Heart right ventricle (tissue), 16 donors: ENCODE measurements at regions not wholly inside any gene's neighbourhood (a gene's known extent, or its start where the extent isn't known, plus 50 kb on each side); places are given as distances from the start of the nearest gene placed in this dataset.

Experiments used
- ATAC-seq, 8 donors: fragments of 200-7000 bp; cut with Tn5 transposase; one replicate each; pipeline ENCODE4 v1.9.1; 2020; ENCODE audit warnings: mild to moderate bottlenecking in 8 of 8, moderate library complexity in 8 of 8, moderate number of reproducible peaks in 1 of 8
- DNase-seq, 2 donors: peaks; one replicate each; pipeline ENCODE4 v3.0.0-alpha.2; 2020
- H3K27ac ChIP-seq, 10 donors: fragments of 200-600 bp; sonication (generic) in 2 of 10; one replicate each; pipeline versions ENCODE4 v1.5.0 to v1.8.0; 2020 to 2022; ENCODE audit warnings: mild to moderate bottlenecking in 3 of 10
- H3K27me3 ChIP-seq, 7 donors: fragments of 200-600 bp; one replicate each; pipeline ENCODE4 v1.8.0; 2021 to 2022; ENCODE audit warnings: mild to moderate bottlenecking in 2 of 7
- H3K36me3 ChIP-seq, 9 donors: fragments of 200-600 bp; sonication (generic) in 1 of 9; one replicate each; pipeline versions ENCODE4 v1.5.0 to v1.8.0; 2020 to 2022; ENCODE audit warnings: mild to moderate bottlenecking in 2 of 9
- H3K4me1 ChIP-seq, 9 donors: fragments of 200-600 bp; sonication (generic) in 1 of 9; one replicate each; pipeline versions ENCODE4 v1.5.0 to v1.8.0; 2020 to 2022; ENCODE audit warnings: mild to moderate bottlenecking in 4 of 9
- H3K4me3 ChIP-seq, 10 donors: fragments of 200-600 bp; sonication (generic) in 2 of 10; one replicate each; pipeline versions ENCODE4 v1.5.0 to v1.8.0; 2020 to 2022; ENCODE audit warnings: mild to moderate bottlenecking in 7 of 10, moderate library complexity in 2 of 10
- H3K9me3 ChIP-seq, 11 donors: fragments of 200-600 bp in 10 of 11; sonication (generic) in 2 of 11; one replicate each; pipeline versions ENCODE4 v1.5.0 to v1.8.0; 2013 to 2022; ENCODE audit warnings: mild to moderate bottlenecking in 2 of 11, control low read depth in 1 of 11, moderate library complexity in 1 of 11
- CTCF ChIP-seq, 9 donors: fragments of 200-600 bp; sonication (generic) in 2 of 9; IDR thresholded peaks; one replicate each; pipeline versions ENCODE4 v1.5.0 to v1.8.0; 2021 to 2022; ENCODE audit warnings: antibody characterized with exemption in 9 of 9, mild to moderate bottlenecking in 5 of 9, moderate library complexity in 1 of 9
- WGBS, 2 donors: extraction: QIAGEN DNeasy Blood & Tissue Kit; methylation state at CpG; one replicate each; pipeline ENCODE4 v1.1.7; 2013; ENCODE audit warnings: inconsistent platforms in 1 of 2; 5-methylcytosine and 5-hydroxymethylcytosine counted together
- intact Hi-C, 10 donors: fragments of 100-400 bp; cut with DNase I; formaldehyde crosslinking; loops; one replicate each; pipeline versions ENCODE4 v1.11.1 to v1.14.2; 2022
- donor health status: Arrhythmogenic right ventricular cardiomyopathy.
- donor health status: ischemic (EF 13 %, LVEDD 7.1; RV severe dilation, severe dysfunction).
- donor health status: healthy with polysubstance abuse.
- donor health status: DM: no; HTN: yes; CAD: no.
- donor health status: DM: no; HTN: no; CAD: no.
- donor health status: ischemic (EF 25% LVEDD 6.9; RV normal size, moderate dysfunction).
- donor health status: ischemic (EF 25% LVEDD 5.7; RV mildly dilated, moderate dysfunction).
- donor health status: healthy.
- donor health status: DM: yes; HTN: yes; CAD: no.
- donor health status: Ischemic cardiomyopathy.
- donor health status: ischemic (EF 35%, LVEDD 5.7; RV mildly dilated, moderate dysfunction).
- donor health status: nonischemic (EF 11% LVEDD 7.7; RV severe dilation, severe dysfunction).
- donor health status: DM: yes; HTN: yes; CAD: no.
- donor health status: PGD.
- donor health status: ischemic (EF 29% LVEDD 5.4; RV normal size, mild dysfunction).
- donor health status: nonischemic (EF 23%, LVEDD 6.1; RV moderate dilation, normal function).

GRCh38 chr3:103706671-103707070 lies 1271.9 kb downstream of the ZPLD1 start:
- WGBS, 2 donors = 53 to 73% methylated on average over 1 of the region's 1 CpG
- TF ChIP-seq CTCF (IDR thresholded peaks at IDR 0.05) = no peak
- Histone ChIP-seq H3K4me3 (no peak overlapping the region), H3K27me3 (no peaks in the 10 kb centered on the region), H3K9me3 (peaks cover 0 to 5% (median 0%) of the 10 kb centered on the region in 11 donors), H3K27ac (no peak overlapping the region), H3K36me3 (no peaks in the 10 kb centered on the region), H3K4me1 (no peaks in the 10 kb centered on the region)
- no peak for ATAC-seq
- DNase-seq = no peak
- intact Hi-C loops = no loop called here

GRCh38 chr3:103711670-103712069 lies 1276.9 kb downstream of the ZPLD1 start:
- DNase-seq (no peak), ATAC-seq (no peak)
- 85 to 91% methylated on average over 5 of the region's 5 CpGs for WGBS, 2 donors
- Histone ChIP-seq H3K27ac (no peak overlapping the region), H3K27me3 (no peaks in the 10 kb centered on the region), H3K36me3 (no peaks in the 10 kb centered on the region), H3K4me1 (no peaks in the 10 kb centered on the region), H3K4me3 (no peak overlapping the region), H3K9me3 (peaks cover 0 to 6% (median 0%) of the 10 kb centered on the region in 11 donors)
- no peak for TF ChIP-seq CTCF (IDR thresholded peaks at IDR 0.05)
- intact Hi-C loops = no loop called here

DNA sequence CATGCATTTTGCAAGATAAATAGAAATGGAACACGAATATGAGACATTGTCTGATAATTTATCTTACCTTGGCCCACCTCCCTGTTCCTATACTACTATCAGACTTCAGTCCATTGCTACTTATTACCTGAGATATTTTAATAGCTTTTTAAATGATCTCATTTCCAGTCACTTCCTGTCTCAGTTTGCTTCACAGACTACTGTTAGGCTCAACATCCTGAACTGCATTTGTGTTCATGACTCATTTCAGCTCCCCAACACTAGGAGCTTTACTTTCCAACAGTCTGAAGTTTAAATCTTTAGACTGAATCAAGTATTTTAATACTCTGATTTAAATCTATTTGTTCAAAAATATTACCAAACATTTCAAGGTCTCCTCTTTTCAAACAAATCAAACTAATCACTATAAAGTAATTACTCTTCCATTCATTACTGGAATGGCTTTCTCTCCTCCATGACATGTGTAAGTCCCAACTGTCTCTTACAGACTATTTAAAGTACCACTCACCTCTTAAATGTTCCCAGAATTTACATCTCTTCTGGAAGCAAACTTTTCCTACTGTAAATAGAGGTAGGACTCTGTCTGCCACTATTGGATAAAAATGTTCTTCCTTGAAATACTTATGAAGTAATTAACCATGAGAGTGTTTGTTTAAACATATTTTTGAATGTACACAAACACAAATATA lies 1277.6 kb downstream of the ZPLD1 start:
- WGBS, 2 donors = 31 to 47% methylated on average over 1 of the region's 1 CpG
- Histone ChIP-seq H3K27ac (no peak overlapping the region), H3K4me3 (no peak overlapping the region), H3K4me1 (no peaks in the 10 kb centered on the region), H3K36me3 (no peaks in the 10 kb centered on the region), H3K9me3 (peaks cover 0 to 6% (median 0%) of the 10 kb centered on the region in 11 donors), H3K27me3 (no peaks in the 10 kb centered on the region)
- no peak for DNase-seq
- ATAC-seq = no peak
- intact Hi-C loops = no loop called here
- no peak for TF ChIP-seq CTCF (IDR thresholded peaks at IDR 0.05)

GRCh38 chr3:103729547-103729946 lies 1294.7 kb downstream of the ZPLD1 start:
- Histone ChIP-seq H3K27ac (no peak overlapping the region), H3K36me3 (no peaks in the 10 kb centered on the region), H3K27me3 (no peaks in the 10 kb centered on the region), H3K4me3 (no peak overlapping the region), H3K4me1 (no peaks in the 10 kb centered on the region), H3K9me3 (peaks cover 0 to 5% (median 0%) of the 10 kb centered on the region in 11 donors)
- TF ChIP-seq CTCF (IDR thresholded peaks at IDR 0.05) = no peak
- DNase-seq (no peak), ATAC-seq (no peak)
- intact Hi-C loops = no loop called here
- 71 to 77% methylated on average over 3 of the region's 3 CpGs for WGBS, 2 donors
